ENCODE measurements at regions not wholly inside any gene's neighbourhood (a gene's known extent, or its start where the extent isn't known, plus 50 kb on each side); places are given as distances from the start of the nearest gene placed in this dataset.

DNA sequence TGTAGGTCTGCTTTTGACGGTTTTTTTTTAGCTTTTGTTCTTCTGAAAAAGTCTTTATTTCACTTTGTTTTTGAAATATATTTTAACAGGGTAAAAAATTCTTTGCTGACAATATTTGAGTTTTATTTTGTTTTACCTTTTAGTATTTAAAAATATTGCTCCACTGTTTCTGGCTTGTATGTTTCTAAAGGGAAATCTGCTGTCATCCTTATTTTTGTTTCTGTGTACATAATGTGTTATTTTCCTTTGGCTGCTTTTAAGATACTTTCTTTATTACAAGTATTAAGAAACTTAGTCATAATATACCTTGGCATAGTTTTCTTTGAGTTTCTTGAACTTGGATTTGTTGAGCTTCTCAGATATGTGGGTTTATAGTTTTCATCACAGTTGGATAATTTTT lies 88.6 kb upstream of the SPACA1 start:
- no peaks in the 10 kb centered on the region for H3K36me3 ChIP-seq
- intact Hi-C loops (cut with DNase I) = no loop called here
- H3K4me3 ChIP-seq = no peak overlapping the region
- no peaks in the 10 kb centered on the region for H3K4me1 ChIP-seq
- DNase-seq = no peak
- H3K27ac ChIP-seq = no peak overlapping the region
- no peak for TF ChIP-seq CTCF (IDR thresholded peaks at IDR 0.05)
- H3K9me3 ChIP-seq = no peaks in the 10 kb centered on the region
- no peak for ATAC-seq
- no peaks in the 10 kb centered on the region for H3K27me3 ChIP-seq (ENCODE audit: low read depth)

DNA sequence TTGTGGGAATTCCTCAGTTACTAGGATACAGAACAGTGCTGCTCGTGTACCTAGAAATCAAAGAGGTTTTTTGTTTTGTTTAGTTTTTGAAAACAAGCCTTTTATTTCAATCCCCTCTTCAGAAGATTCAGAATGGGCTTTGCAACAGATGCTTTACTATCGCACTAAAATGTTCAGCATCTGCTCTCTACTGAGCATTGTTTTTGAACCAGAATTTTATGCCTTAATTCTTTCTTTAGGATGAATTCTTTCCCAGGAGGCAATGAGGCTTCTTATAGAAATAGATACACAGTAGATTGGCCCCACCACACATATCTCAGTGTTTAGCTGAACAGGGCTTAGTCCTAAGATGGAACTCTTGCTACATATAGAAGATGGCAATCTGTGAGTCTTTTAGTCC lies 95.9 kb upstream of the SPACA1 start:
- Histone ChIP-seq H3K36me3 (no peaks in the 10 kb centered on the region), H3K4me1 (no peaks in the 10 kb centered on the region), H3K4me3 (no peak overlapping the region), H3K27me3 (ENCODE audit: low read depth) (no peaks in the 10 kb centered on the region), H3K9me3 (no peaks in the 10 kb centered on the region), H3K27ac (no peak overlapping the region)
- no peak for TF ChIP-seq CTCF (IDR thresholded peaks at IDR 0.05)
- intact Hi-C loops (cut with DNase I) = no loop called here
- DNase-seq (no peak), ATAC-seq (no peak)

GRCh38 chr6:87950614-87951013 lies 97.0 kb upstream of the SPACA1 start:
- no peak for TF ChIP-seq CTCF (IDR thresholded peaks at IDR 0.05)
- no peaks in the 10 kb centered on the region for H3K4me1 ChIP-seq
- no peaks in the 10 kb centered on the region for H3K27me3 ChIP-seq (ENCODE audit: low read depth)
- DNase-seq = no peak
- intact Hi-C loops (cut with DNase I) = no loop called here
- no peaks in the 10 kb centered on the region for H3K9me3 ChIP-seq
- no peak for ATAC-seq
- H3K36me3 ChIP-seq = no peaks in the 10 kb centered on the region
- no peak overlapping the region for H3K4me3 ChIP-seq
- no peak overlapping the region for H3K27ac ChIP-seq

GRCh38 chr6:87949194-87949593 lies 98.4 kb upstream of the SPACA1 start:
- no peaks in the 10 kb centered on the region for H3K9me3 ChIP-seq
- no peak for TF ChIP-seq CTCF (IDR thresholded peaks at IDR 0.05)

DNA sequence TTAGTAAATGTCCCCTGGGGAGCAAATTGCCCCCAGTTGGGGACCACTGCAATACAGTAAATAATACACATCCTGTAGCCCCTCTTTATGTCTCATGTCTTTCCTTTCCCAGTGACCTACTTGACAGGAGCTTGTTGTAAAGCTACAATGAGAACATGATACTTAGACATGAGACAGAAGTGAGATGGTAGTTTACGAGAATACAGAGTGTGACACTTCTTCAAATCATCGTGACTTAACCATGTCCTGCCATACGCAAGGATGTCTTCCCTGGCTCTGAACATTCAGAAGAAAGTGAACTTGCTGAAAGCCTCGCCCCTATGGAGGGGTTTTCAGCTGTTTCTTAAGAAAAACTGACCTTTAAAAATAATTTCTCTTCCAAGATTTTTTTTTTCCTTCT lies 101.0 kb upstream of the SPACA1 start:
- Histone ChIP-seq H3K9me3 (no peaks in the 10 kb centered on the region), H3K27ac (no peak overlapping the region), H3K4me1 (peaks cover 11% of the 10 kb centered on the region), H3K36me3 (no peaks in the 10 kb centered on the region), H3K4me3 (no peak overlapping the region), H3K27me3 (ENCODE audit: low read depth) (no peaks in the 10 kb centered on the region)
- DNase-seq (no peak), ATAC-seq (no peak)
- intact Hi-C loops (cut with DNase I) = no loop called here
- TF ChIP-seq CTCF (IDR thresholded peaks at IDR 0.05) = no peak

More at GRCh38 chr6:87949194-87949593, 98.4 kb upstream of the SPACA1 start:
- ATAC-seq = no peak
- intact Hi-C loops (cut with DNase I) = no loop called here
- Histone ChIP-seq H3K4me3 (no peak overlapping the region), H3K27ac (no peak overlapping the region), H3K36me3 (no peaks in the 10 kb centered on the region), H3K4me1 (peaks cover 11% of the 10 kb centered on the region), H3K27me3 (ENCODE audit: low read depth) (no peaks in the 10 kb centered on the region)
- no peak for DNase-seq

- DNase-seq (no peak), ATAC-seq (no peak)
- H3K36me3 ChIP-seq = no peaks in the 10 kb centered on the region
- no peaks in the 10 kb centered on the region for H3K9me3 ChIP-seq
- no peak overlapping the region for H3K4me3 ChIP-seq
- no peak for TF ChIP-seq CTCF (IDR thresholded peaks at IDR 0.05)
- intact Hi-C loops (cut with DNase I) = no loop called here
- H3K27me3 ChIP-seq (ENCODE audit: low read depth) = no peaks in the 10 kb centered on the region
- H3K27ac ChIP-seq = no peak overlapping the region
- H3K4me1 ChIP-seq = peaks cover 11% of the 10 kb centered on the region
These were observed 101.7 kb upstream of the SPACA1 start for GRCh38 chr6:87945966-87946365.

Measured in lower lobe of right lung (tissue), 2 donors.